ENCODE measurements at regions not wholly inside any gene's neighbourhood (a gene's known extent, or its start where the extent isn't known, plus 50 kb on each side); places are given as distances from the start of the nearest gene placed in this dataset.

- TF ChIP-seq, protein P1, sequence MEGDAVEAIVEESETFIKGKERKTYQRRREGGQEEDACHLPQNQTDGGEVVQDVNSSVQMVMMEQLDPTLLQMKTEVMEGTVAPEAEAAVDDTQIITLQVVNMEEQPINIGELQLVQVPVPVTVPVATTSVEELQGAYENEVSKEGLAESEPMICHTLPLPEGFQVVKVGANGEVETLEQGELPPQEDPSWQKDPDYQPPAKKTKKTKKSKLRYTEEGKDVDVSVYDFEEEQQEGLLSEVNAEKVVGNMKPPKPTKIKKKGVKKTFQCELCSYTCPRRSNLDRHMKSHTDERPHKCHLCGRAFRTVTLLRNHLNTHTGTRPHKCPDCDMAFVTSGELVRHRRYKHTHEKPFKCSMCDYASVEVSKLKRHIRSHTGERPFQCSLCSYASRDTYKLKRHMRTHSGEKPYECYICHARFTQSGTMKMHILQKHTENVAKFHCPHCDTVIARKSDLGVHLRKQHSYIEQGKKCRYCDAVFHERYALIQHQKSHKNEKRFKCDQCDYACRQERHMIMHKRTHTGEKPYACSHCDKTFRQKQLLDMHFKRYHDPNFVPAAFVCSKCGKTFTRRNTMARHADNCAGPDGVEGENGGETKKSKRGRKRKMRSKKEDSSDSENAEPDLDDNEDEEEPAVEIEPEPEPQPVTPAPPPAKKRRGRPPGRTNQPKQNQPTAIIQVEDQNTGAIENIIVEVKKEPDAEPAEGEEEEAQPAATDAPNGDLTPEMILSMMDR (IDR thresholded peaks at IDR 0.05): no peak
- no peak for TF ChIP-seq EP300 (IDR thresholded peaks at IDR 0.05)
Observed at GRCh38 chr2:205883965-205884364, 201.7 kb downstream of the NRP2 start.

Data from sigmoid colon (tissue), 4 donors.